Kidney (tissue), 13 donors: ENCODE measurements at regions not wholly inside any gene's neighbourhood (a gene's known extent, or its start where the extent isn't known, plus 50 kb on each side); places are given as distances from the start of the nearest gene placed in this dataset.

ENCODE experiments used
- DNase-seq, 5 donors: peaks; one replicate each; pipeline ENCODE4 v3.0.0-alpha.2; 2013 to 2020
- FAIRE-seq: peaks from 2 replicates; lab custom pipeline; 2012; peaks lifted over from hg19 to GRCh38; lab: Jason Lieb, UNC
- H3K27ac ChIP-seq, 2 donors: one replicate each; pipeline ENCODE4 v1.7.0; 2013; ENCODE audit warnings: low read depth in 2 of 2, low read length in 2 of 2, inconsistent platforms in 1 of 2
- H3K27me3 ChIP-seq: one replicate; pipeline ENCODE4 v1.7.1; 2013; ENCODE audit warnings: low read length, inconsistent platforms; ENCODE audit not compliant: control insufficient read depth, insufficient read depth
- H3K36me3 ChIP-seq, 3 donors: one replicate each; pipeline versions ENCODE4 v1.7.0 to v1.7.1; 2013; ENCODE audit warnings: low read length in 3 of 3, control low read depth in 1 of 3, inconsistent platforms in 1 of 3; ENCODE audit not compliant: insufficient read depth in 3 of 3, control insufficient read depth in 2 of 3
- H3K4me1 ChIP-seq, 3 donors: one replicate each; pipeline versions ENCODE4 v1.7.0 to v1.7.1; 2013; ENCODE audit warnings: low read length in 3 of 3, inconsistent platforms in 1 of 3, low read depth in 1 of 3; ENCODE audit not compliant: control insufficient read depth in 2 of 3, insufficient read depth in 2 of 3
- H3K4me3 ChIP-seq, 3 donors: one replicate each; pipeline versions ENCODE4 v1.7.0 to v1.8.1; 2013; ENCODE audit warnings: low read length in 3 of 3, control low read depth in 1 of 3, inconsistent platforms in 1 of 3
- H3K9ac ChIP-seq, 3 donors: one replicate each; pipeline versions ENCODE4 v1.7.0 to v1.7.1; 2013; ENCODE audit warnings: low read length in 3 of 3, control low read depth in 1 of 3, inconsistent platforms in 1 of 3
- H3K9me3 ChIP-seq, 3 donors: one replicate each; pipeline versions ENCODE4 v1.7.0 to v1.7.1; 2013; ENCODE audit warnings: low read length in 3 of 3, control low read depth in 1 of 3, inconsistent platforms in 1 of 3; ENCODE audit not compliant: control insufficient read depth in 2 of 3, insufficient read depth in 1 of 3
- CTCF ChIP-seq: IDR thresholded peaks from 3 replicates; pipeline ENCODE4 v1.5.1; 2012; ENCODE audit warnings: mild to moderate bottlenecking, moderate library complexity, borderline replicate concordance; ENCODE audit not compliant: insufficient read depth; ENCODE audit errors: extremely low read depth
- intact Hi-C: fragments of 100-400 bp; cut with DNase I; formaldehyde crosslinking; loops from one replicate; pipeline ENCODE4 v1.11.1; 2022
- donor health status: control.
- donor health status: control.
- donor health status: control.
- donor health status: control.
- donor health status: control.
- donor health status: DM: yes; HTN: yes; CAD: no.
- donor health status: Normal renal cell carcinoma (clear cell type).

DNA sequence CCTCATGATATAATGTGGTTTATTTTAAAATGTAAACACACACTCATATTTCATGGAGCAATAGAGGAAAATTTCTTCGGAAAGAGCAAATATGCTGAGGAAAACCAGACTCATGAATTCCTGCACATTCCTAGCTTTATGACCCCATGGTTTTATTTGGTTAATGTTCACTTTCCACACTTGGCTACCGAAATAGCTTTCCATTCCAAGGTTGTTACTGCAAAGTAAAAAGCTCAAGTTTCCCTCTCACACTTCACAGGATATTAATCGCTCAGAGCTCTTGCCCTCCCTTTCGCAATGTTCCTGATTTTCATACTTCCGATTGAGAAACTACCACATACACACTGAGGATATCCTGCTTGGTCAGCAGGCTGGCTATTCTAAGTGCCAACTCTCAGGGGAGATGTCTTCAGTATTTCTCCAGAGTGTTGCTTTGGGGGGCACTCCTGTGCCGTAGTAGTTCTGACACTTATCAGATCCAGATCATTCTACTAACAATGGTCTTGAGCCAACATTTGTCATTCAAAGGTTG lies 77.5 kb upstream of the STEAP1B start:
- DNase-seq (peak in 3 of 5 donors; percentile 35 to 92 (median 91)), FAIRE-seq (peak; percentile 92)
- Histone ChIP-seq H3K4me1 (peaks cover 5 to 11% (median 8%) of the 10 kb centered on the region in 3 donors), H3K36me3 (no peaks in the 10 kb centered on the region), H3K27me3 (no peaks in the 10 kb centered on the region), H3K9me3 (no peaks in the 10 kb centered on the region), H3K27ac (peak overlapping the region; percentile 79 to 83), H3K4me3 (peak overlapping the region in 1 of 3 donors; percentile 22), H3K9ac (no peak overlapping the region)
- intact Hi-C loops = no loop called here
- no peak for TF ChIP-seq CTCF

DNA sequence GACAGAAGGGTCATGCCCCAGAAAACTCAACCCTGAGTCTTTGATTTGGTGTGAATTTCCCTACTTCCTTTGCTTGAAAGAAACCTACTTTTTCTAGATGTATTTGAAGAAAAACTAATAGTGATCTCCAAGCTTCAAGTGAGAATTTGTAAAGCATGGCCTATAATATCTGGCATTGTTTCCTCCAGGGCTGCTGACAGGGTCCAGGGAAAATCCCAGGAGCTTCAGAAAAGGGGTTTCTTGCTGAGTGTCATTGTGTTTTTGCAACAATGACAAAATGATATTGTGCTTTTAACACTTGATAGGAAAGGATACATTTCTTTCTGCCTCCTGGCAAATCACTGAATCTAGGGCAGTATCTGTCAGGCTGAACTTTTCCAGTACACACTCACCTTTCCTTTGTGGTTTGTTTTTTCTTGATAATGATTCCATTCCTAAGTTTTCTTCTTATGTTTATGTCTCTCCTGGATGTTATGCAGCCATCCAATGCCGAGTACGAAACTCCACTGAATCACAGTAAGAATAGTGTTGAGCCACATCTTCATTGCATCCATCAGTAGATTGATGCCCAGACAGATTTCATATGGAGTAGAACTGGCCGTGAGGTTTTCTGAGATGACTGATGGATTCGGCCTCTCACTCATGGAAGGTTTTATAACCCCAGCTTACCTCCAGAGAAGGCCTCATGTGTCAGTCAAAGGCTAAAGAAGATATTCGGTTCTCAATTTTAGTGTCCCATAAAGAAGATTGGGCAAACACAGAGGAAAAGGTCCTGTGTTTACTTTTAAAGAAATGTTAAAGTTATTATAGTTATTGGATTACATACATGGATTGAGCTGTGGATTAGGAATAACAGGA lies 76.9 kb upstream of the STEAP1B start:
- Histone ChIP-seq H3K9me3 (no peaks in the 10 kb centered on the region), H3K36me3 (no peaks in the 10 kb centered on the region), H3K4me3 (peak overlapping the region in 1 of 3 donors; percentile 22), H3K9ac (no peak overlapping the region), H3K4me1 (peaks cover 5 to 9% (median 8%) of the 10 kb centered on the region in 3 donors), H3K27ac (peak overlapping the region; percentile 55 to 66), H3K27me3 (no peaks in the 10 kb centered on the region)
- DNase-seq (no peak), FAIRE-seq (no peak)
- intact Hi-C loops = no loop called here
- TF ChIP-seq CTCF = no peak

DNA sequence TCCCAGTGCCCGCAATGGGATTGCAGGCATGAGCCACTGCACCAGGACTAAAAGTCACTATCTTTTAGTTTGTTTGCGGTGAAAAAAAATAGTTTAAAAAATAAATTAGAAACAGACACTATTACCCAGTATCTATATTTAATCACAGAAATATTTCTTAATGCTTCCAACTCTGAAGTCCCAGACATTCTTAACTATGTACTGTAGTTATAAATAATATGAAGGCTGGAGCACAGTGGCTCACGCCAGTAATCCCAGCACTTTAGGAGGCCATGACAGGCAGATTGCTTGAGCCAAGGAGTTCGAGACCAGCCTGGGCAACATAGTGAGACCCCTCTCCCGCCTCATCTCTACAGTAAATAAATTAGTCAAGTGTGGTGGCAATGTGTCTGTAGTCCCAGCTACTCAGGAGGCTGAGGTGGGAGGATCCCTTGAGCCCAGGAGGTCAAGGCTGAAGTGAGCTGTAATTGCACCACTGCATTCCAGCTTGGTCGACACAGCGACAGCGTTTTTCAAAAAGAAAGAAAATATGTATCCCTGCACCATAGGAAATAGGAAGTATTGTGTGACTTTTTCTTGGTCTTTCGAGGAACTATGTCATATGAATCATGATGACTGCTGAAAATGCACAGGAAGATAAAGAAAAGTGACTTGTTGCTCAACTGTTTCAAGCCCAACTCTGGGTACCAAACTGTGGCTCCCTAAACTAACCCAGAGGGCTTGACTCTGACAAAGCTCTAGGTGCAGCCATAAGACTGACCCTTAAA lies 74.9 kb upstream of the STEAP1B start:
- H3K4me3 ChIP-seq = no peak overlapping the region
- H3K27ac ChIP-seq = no peak overlapping the region
- H3K4me1 ChIP-seq = peaks cover 5 to 9% (median 8%) of the 10 kb centered on the region in 3 donors
- H3K36me3 ChIP-seq = no peaks in the 10 kb centered on the region
- no peaks in the 10 kb centered on the region for H3K9me3 ChIP-seq
- no peak for TF ChIP-seq CTCF
- intact Hi-C loops = no loop called here
- FAIRE-seq (no peak), DNase-seq (no peak)
- H3K27me3 ChIP-seq = no peaks in the 10 kb centered on the region
- H3K9ac ChIP-seq = no peak overlapping the region
